Psoas muscle (tissue), 7 donors: ENCODE measurements at regions not wholly inside any gene's neighbourhood (a gene's known extent, or its start where the extent isn't known, plus 50 kb on each side); places are given as distances from the start of the nearest gene placed in this dataset.

Source experiments
- ATAC-seq, 4 donors: fragments of 200-7000 bp; cut with Tn5 transposase; one replicate each; pipeline ENCODE4 v1.9.1; 2020; ENCODE audit warnings: moderate library complexity in 3 of 4, mild to moderate bottlenecking in 2 of 4
- DNase-seq, 2 donors: peaks; one replicate each; pipeline ENCODE4 v3.0.0-alpha.2; 2020
- H3K27ac ChIP-seq: fragments of 200-600 bp; one replicate; pipeline ENCODE4 v1.8.0; 2022
- H3K27me3 ChIP-seq, 3 donors: fragments of 200-600 bp in 1 of 3; one replicate each; pipeline versions ENCODE4 v1.6.1 to v1.8.0; 2013 to 2022; ENCODE audit warnings: low read length in 2 of 3, mild to moderate bottlenecking in 2 of 3, moderate library complexity in 1 of 3; ENCODE audit not compliant: insufficient read depth in 3 of 3
- H3K36me3 ChIP-seq, 2 donors: fragments of 200-600 bp in 1 of 2; one replicate each; pipeline versions ENCODE4 v1.6.1 to v1.8.0; 2013 to 2022; ENCODE audit warnings: low read depth in 1 of 2, mild to moderate bottlenecking in 1 of 2, moderate library complexity in 1 of 2; ENCODE audit not compliant: insufficient read depth in 1 of 2
- H3K4me1 ChIP-seq: fragments of 200-600 bp; one replicate; pipeline ENCODE4 v1.8.0; 2022
- H3K4me3 ChIP-seq: fragments of 200-600 bp; one replicate; pipeline ENCODE4 v1.8.0; 2022; ENCODE audit warnings: mild to moderate bottlenecking
- H3K9me3 ChIP-seq: fragments of 200-600 bp; one replicate; pipeline ENCODE4 v1.8.0; 2022
- CTCF ChIP-seq: fragments of 200-600 bp; IDR thresholded peaks from one replicate; pipeline ENCODE4 v1.8.0; 2022; ENCODE audit warnings: antibody characterized with exemption
- WGBS, 3 donors: extraction: QIAGEN DNeasy Blood & Tissue Kit; methylation state at CpG; one replicate each; pipeline versions ENCODE4 v1.1.6 to v1.1.7; 2013; 5-methylcytosine and 5-hydroxymethylcytosine counted together
- intact Hi-C, 2 donors: fragments of 100-400 bp; cut with DNase I; formaldehyde crosslinking; loops; one replicate each; pipeline versions ENCODE4 v1.11.0 to v1.14.2; 2022
- donor health status: healthy with polysubstance abuse.
- donor health status: DM: no; HTN: no; CAD: no; lungs with moderate emphysema.
- donor health status: Bipolar disorder and iron deficiency.
- donor health status: healthy.
- donor health status: DM: yes; HTN: yes; CAD: no.
- donor health status: DM: no; HTN: no; CAD: no.
- donor health status: DM: yes; HTN: yes; CAD: no.

DNA sequence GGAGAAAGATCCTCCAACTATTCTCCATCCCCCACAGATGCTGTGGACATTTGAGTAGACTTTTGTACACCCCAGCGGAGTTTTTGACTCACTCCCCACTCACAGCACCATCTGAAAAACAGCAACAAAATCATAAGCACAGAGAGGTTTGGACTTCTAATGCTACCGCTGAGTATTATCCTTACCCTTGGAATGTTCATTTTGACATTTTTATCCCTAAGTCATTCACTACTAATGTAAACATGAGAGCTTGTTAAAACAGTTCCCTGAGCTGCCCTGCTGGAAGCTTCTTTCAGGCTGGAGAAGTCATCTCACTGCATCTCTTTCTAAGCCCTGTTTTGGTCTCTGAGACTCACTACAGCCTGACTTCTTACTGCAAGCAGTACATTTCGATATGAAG is 1045.9 kb downstream of the MCTP2 start:
- Histone ChIP-seq H3K4me3 (no peak overlapping the region), H3K27me3 (no peaks in the 10 kb centered on the region), H3K4me1 (no peaks in the 10 kb centered on the region), H3K9me3 (no peaks in the 10 kb centered on the region), H3K27ac (no peak overlapping the region), H3K36me3 (no peaks in the 10 kb centered on the region)
- DNase-seq, result no peak
- ATAC-seq, result no peak
- intact Hi-C loops, result no loop called here
- 83 to 87% (median 84%) methylated on average over 3 of the region's 3 CpGs for WGBS, 3 donors
- no peak for TF ChIP-seq CTCF

- no peak for DNase-seq
- no peak for ATAC-seq
- 68 to 76% (median 70%) methylated on average over 6 of the region's 6 CpGs for WGBS, 3 donors
- no peak overlapping the region for H3K4me3 ChIP-seq
- no peaks in the 10 kb centered on the region for H3K27me3 ChIP-seq
- no peaks in the 10 kb centered on the region for H3K4me1 ChIP-seq
- no peak overlapping the region for H3K27ac ChIP-seq
- H3K36me3 ChIP-seq, result no peaks in the 10 kb centered on the region
- intact Hi-C loops, result no loop called here
- TF ChIP-seq CTCF, result no peak
- no peaks in the 10 kb centered on the region for H3K9me3 ChIP-seq
Observed at GRCh38 chr15:95278532-95279245, 1047.3 kb downstream of the MCTP2 start.

GRCh38 chr15:95279277-95280019 is 1048.1 kb downstream of the MCTP2 start:
- ATAC-seq (no peak), DNase-seq (no peak)
- intact Hi-C loops, result no loop called here
- WGBS, 3 donors, result 78 to 83% (median 79%) methylated on average over 8 of the region's 8 CpGs
- H3K27ac ChIP-seq, result no peak overlapping the region
- TF ChIP-seq CTCF, result no peak
- H3K9me3 ChIP-seq, result no peaks in the 10 kb centered on the region
- H3K4me1 ChIP-seq, result no peaks in the 10 kb centered on the region
- no peaks in the 10 kb centered on the region for H3K27me3 ChIP-seq
- H3K36me3 ChIP-seq, result no peaks in the 10 kb centered on the region
- no peak overlapping the region for H3K4me3 ChIP-seq

DNA sequence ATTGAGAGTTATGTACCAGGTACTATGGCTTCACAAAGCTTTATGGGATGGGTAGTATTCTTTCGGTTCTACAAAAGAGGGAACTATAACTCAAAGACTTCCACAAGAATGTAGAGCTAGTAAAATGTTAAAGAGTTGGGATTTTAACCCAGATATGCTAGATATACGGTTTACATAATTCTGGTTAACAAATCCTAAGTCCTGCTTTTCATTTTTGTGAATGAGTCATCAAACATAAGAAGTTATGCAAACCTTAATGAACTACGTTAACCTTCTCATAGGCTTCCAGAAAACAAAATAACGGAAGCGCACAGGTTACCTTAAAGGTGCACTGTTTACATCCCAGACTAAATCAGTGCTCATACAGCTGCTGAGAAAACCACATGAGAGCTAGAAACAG is 1049.3 kb downstream of the MCTP2 start:
- 91 to 95% (median 93%) methylated on average over 5 of the region's 5 CpGs for WGBS, 3 donors
- H3K27me3 ChIP-seq, result no peaks in the 10 kb centered on the region
- intact Hi-C loops, result no loop called here
- no peak for TF ChIP-seq CTCF
- no peaks in the 10 kb centered on the region for H3K36me3 ChIP-seq
- no peaks in the 10 kb centered on the region for H3K4me1 ChIP-seq
- no peaks in the 10 kb centered on the region for H3K9me3 ChIP-seq
- H3K4me3 ChIP-seq, result no peak overlapping the region
- no peak overlapping the region for H3K27ac ChIP-seq
- ATAC-seq (no peak), DNase-seq (no peak)
